ENCODE measurements at regions not wholly inside any gene's neighbourhood (a gene's known extent, or its start where the extent isn't known, plus 50 kb on each side); places are given as distances from the start of the nearest gene placed in this dataset.
"Not testable (repeated sequence)": the region's sequence is repeated elsewhere in the genome, so short reads cannot be mapped to it uniquely, and the experiment has no call there.

GRCh38 chr2:22076454-22076853 lies 952.7 kb downstream of the TDRD15 start:
- Histone ChIP-seq H3K27me3 (ENCODE audit: low read depth, low read length) (no peaks in the 10 kb centered on the region), H3K4me2 (ENCODE audit: low read length) (no peak overlapping the region), H3K4me1 (ENCODE audit: low read length) (no peaks in the 10 kb centered on the region), H3K36me3 (replicated peaks; ENCODE audit: low read depth, low read length) (no peaks in the 10 kb centered on the region), H4K20me1 (ENCODE audit: insufficient read depth, low read length) (no peaks in the 10 kb centered on the region), H3K79me2 (ENCODE audit: low read length) (no peaks in the 10 kb centered on the region), H3K4me3 (ENCODE audit: low read length) (no peak overlapping the region), H3K9me3 (ENCODE audit: insufficient read depth, low read length) (no peaks in the 10 kb centered on the region), H2AFZ (ENCODE audit: low read depth, low read length) (no peak overlapping the region), H3K27ac (ENCODE audit: low read length) (no peak overlapping the region), H3K9ac (ENCODE audit: low read length) (no peak overlapping the region)
- TF ChIP-seq EZH2phosphoT487 (IDR thresholded peaks at IDR 0.05; ENCODE audit: low read depth) = no peak
- TF ChIP-seq CTCF (IDR thresholded peaks at IDR 0.05; ENCODE audit: low read depth, low read length) = no peak

- no peaks in the 10 kb centered on the region for H3K9me3 ChIP-seq (ENCODE audit: insufficient read depth, low read length)
- no peaks in the 10 kb centered on the region for H3K36me3 ChIP-seq (replicated peaks; ENCODE audit: low read depth, low read length)
- H3K4me3 ChIP-seq (ENCODE audit: low read length) = no peak overlapping the region
- no peaks in the 10 kb centered on the region for H3K79me2 ChIP-seq (ENCODE audit: low read length)
- no peaks in the 10 kb centered on the region for H3K27me3 ChIP-seq (ENCODE audit: low read depth, low read length)
- no peak overlapping the region for H2AFZ ChIP-seq (ENCODE audit: low read depth, low read length)
- H3K27ac ChIP-seq (ENCODE audit: low read length) = no peak overlapping the region
- no peaks in the 10 kb centered on the region for H3K4me1 ChIP-seq (ENCODE audit: low read length)
- H3K4me2 ChIP-seq (ENCODE audit: low read length) = no peak overlapping the region
- H4K20me1 ChIP-seq (ENCODE audit: insufficient read depth, low read length) = no peaks in the 10 kb centered on the region
- TF ChIP-seq EZH2phosphoT487 (IDR thresholded peaks at IDR 0.05; ENCODE audit: low read depth) (no peak), CTCF (IDR thresholded peaks at IDR 0.05; ENCODE audit: low read depth, low read length) (no peak)
- H3K9ac ChIP-seq (ENCODE audit: low read length) = no peak overlapping the region
These were observed 954.9 kb downstream of the TDRD15 start for GRCh38 chr2:22078701-22079100.

DNA sequence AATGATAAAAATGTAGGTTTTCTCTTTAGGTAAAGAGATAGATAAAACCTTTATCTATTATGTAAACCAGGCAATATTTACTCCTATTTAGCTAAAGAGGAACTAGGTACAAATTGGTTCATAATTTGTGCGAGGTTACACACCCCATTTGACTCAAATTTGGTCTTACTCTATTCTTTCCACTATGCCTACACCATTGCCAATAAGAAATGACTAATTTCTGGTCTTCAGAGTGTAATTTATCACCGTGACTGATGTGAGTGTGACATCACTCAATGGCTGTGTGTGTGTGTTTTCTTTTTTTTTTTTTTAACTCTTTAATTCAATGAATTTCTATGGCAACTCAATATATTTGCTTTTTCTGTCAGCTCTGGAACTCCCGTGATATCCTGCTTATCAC lies 955.8 kb downstream of the TDRD15 start:
- H3K4me3 ChIP-seq (ENCODE audit: low read length) = no peak overlapping the region
- TF ChIP-seq EZH2phosphoT487 (IDR thresholded peaks at IDR 0.05; ENCODE audit: low read depth) = no peak
- H3K36me3 ChIP-seq (replicated peaks; ENCODE audit: low read depth, low read length) = no peaks in the 10 kb centered on the region
- H3K27me3 ChIP-seq (ENCODE audit: low read depth, low read length) = no peaks in the 10 kb centered on the region
- H3K9ac ChIP-seq (ENCODE audit: low read length) = no peak overlapping the region
- no peaks in the 10 kb centered on the region for H3K4me1 ChIP-seq (ENCODE audit: low read length)
- no peaks in the 10 kb centered on the region for H3K9me3 ChIP-seq (ENCODE audit: insufficient read depth, low read length)
- H3K79me2 ChIP-seq (ENCODE audit: low read length) = no peaks in the 10 kb centered on the region
- H3K4me2 ChIP-seq (ENCODE audit: low read length) = no peak overlapping the region
- no peaks in the 10 kb centered on the region for H4K20me1 ChIP-seq (ENCODE audit: insufficient read depth, low read length)
- H2AFZ ChIP-seq (ENCODE audit: low read depth, low read length) = no peak overlapping the region
- H3K27ac ChIP-seq (ENCODE audit: low read length) = no peak overlapping the region

- H3K9me3 ChIP-seq (ENCODE audit: insufficient read depth, low read length) = no peaks in the 10 kb centered on the region
- H3K79me2 ChIP-seq (ENCODE audit: low read length) = no peaks in the 10 kb centered on the region
- no peak overlapping the region for H3K27ac ChIP-seq (ENCODE audit: low read length)
- H3K4me3 ChIP-seq (ENCODE audit: low read length) = no peak overlapping the region
- no peak overlapping the region for H2AFZ ChIP-seq (ENCODE audit: low read depth, low read length)
- H3K9ac ChIP-seq (ENCODE audit: low read length) = no peak overlapping the region
- no peaks in the 10 kb centered on the region for H3K36me3 ChIP-seq (replicated peaks; ENCODE audit: low read depth, low read length)
- H3K27me3 ChIP-seq (ENCODE audit: low read depth, low read length) = no peaks in the 10 kb centered on the region
- H3K4me2 ChIP-seq (ENCODE audit: low read length) = no peak overlapping the region
- no peaks in the 10 kb centered on the region for H4K20me1 ChIP-seq (ENCODE audit: insufficient read depth, low read length)
- TF ChIP-seq CTCF (IDR thresholded peaks at IDR 0.05; ENCODE audit: low read depth, low read length) = no peak
- TF ChIP-seq EZH2phosphoT487 (IDR thresholded peaks at IDR 0.05; ENCODE audit: low read depth) = no peak
- H3K4me1 ChIP-seq (ENCODE audit: low read length) = no peaks in the 10 kb centered on the region
These were observed 963.0 kb downstream of the TDRD15 start for GRCh38 chr2:22086726-22087125.

GRCh38 chr2:22103617-22104016 lies 979.8 kb downstream of the TDRD15 start:
- H3K4me2 ChIP-seq (ENCODE audit: low read length); H3K4me3 ChIP-seq (ENCODE audit: low read length); H2AFZ ChIP-seq (ENCODE audit: low read depth, low read length); H3K4me1 ChIP-seq (ENCODE audit: low read length); H4K20me1 ChIP-seq (ENCODE audit: insufficient read depth, low read length); H3K79me2 ChIP-seq (ENCODE audit: low read length); H3K27ac ChIP-seq (ENCODE audit: low read length); H3K9ac ChIP-seq (ENCODE audit: low read length); H3K9me3 ChIP-seq (ENCODE audit: insufficient read depth, low read length); H3K36me3 ChIP-seq (replicated peaks; ENCODE audit: low read depth, low read length); H3K27me3 ChIP-seq (ENCODE audit: low read depth, low read length): not testable (repeated sequence)
